CD4-positive, alpha-beta T cell (primary cell): ENCODE measurements at regions not wholly inside any gene's neighbourhood (a gene's known extent, or its start where the extent isn't known, plus 50 kb on each side); places are given as distances from the start of the nearest gene placed in this dataset.
"Not testable (repeated sequence)": the region's sequence is repeated elsewhere in the genome, so short reads cannot be mapped to it uniquely, and the experiment has no call there.

ENCODE experiments used
- ATAC-seq: fragments of 200-7000 bp; cut with Tn5 transposase; one replicate; pipeline ENCODE4 v1.10.0; 2022; ENCODE audit warnings: mild to moderate bottlenecking; ENCODE audit not compliant: poor library complexity
- CTCF ChIA-PET: fragments of 350-600 bp; sonication (Branson Sonifier 250); formaldehyde crosslinking; loops from one replicate; lab custom pipeline; 2021; ENCODE audit warnings: antibody characterized with exemption, inconsistent platforms; lab: Charles Lee
- POLR2A ChIA-PET: fragments of 350-600 bp; sonication (Branson Sonifier 250); formaldehyde crosslinking; loops from one replicate; lab custom pipeline; 2021; ENCODE audit warnings: antibody characterized with exemption, inconsistent platforms; lab: Charles Lee
- DNase-seq, 14 experiments: peaks; one replicate each; pipeline ENCODE4 v3.0.0-alpha.2; 2013 to 2020; ENCODE audit warnings: mixed read lengths in 2 of 14
- H3K27ac ChIP-seq, 2 donors: one replicate each; pipeline versions ENCODE4 v1.5.1 to v1.7.0; 2013; ENCODE audit warnings: low read length in 2 of 2, low read depth in 1 of 2, mild to moderate bottlenecking in 1 of 2
- H3K27me3 ChIP-seq, 2 experiments: 1 replicate in 1 of 2; 2 replicates in 1 of 2; pipeline versions ENCODE4 v1.6.1 to v1.7.0; 2013; ENCODE audit warnings: low read length in 2 of 2, control low read depth in 1 of 2, mild to moderate bottlenecking in 1 of 2, moderate library complexity in 1 of 2; ENCODE audit not compliant: insufficient read depth in 2 of 2, control insufficient read depth in 1 of 2
- H3K36me3 ChIP-seq: one replicate; pipeline ENCODE4 v1.6.1; 2013; ENCODE audit warnings: low read length, control low read depth; ENCODE audit not compliant: insufficient read depth
- H3K4me1 ChIP-seq: one replicate; pipeline ENCODE4 v1.6.1; 2013; ENCODE audit warnings: low read length, control low read depth; ENCODE audit not compliant: insufficient read depth
- H3K4me3 ChIP-seq: one replicate; pipeline ENCODE4 v1.5.1; 2013; ENCODE audit warnings: mild to moderate bottlenecking, low read length, moderate library complexity
- H3K9me3 ChIP-seq, 2 experiments: 1 replicate in 1 of 2; 2 replicates in 1 of 2; pipeline versions ENCODE4 v1.6.1 to v1.7.0; 2013; ENCODE audit warnings: low read length in 2 of 2, mild to moderate bottlenecking in 2 of 2, control low read depth in 1 of 2, moderate library complexity in 1 of 2; ENCODE audit not compliant: control insufficient read depth in 1 of 2, insufficient read depth in 1 of 2
- H3K27ac Mint-ChIP-seq: one replicate; pipeline ENCODE4 v1.8.0; 2020; ENCODE audit warnings: mixed read lengths
- H3K27me3 Mint-ChIP-seq: one replicate; pipeline ENCODE4 v1.8.0; 2021; ENCODE audit warnings: mixed read lengths
- H3K36me3 Mint-ChIP-seq: one replicate; pipeline ENCODE4 v1.8.0; 2021; ENCODE audit warnings: low read depth, mixed read lengths
- H3K4me1 Mint-ChIP-seq: one replicate; pipeline ENCODE4 v1.8.0; 2021; ENCODE audit warnings: low read depth, mixed read lengths
- H3K4me3 Mint-ChIP-seq: one replicate; pipeline ENCODE4 v1.8.0; 2020; ENCODE audit warnings: mild to moderate bottlenecking, mixed read lengths
- H3K9me3 Mint-ChIP-seq: one replicate; pipeline ENCODE4 v1.8.0; 2020; ENCODE audit warnings: mixed read lengths
- intact Hi-C, 2 experiments: fragments of 100-400 bp; cut with DNase I in 1 of 2; cut with micrococcal nuclease in 1 of 2; formaldehyde crosslinking; loops; one replicate each; pipeline versions ENCODE4 v1.15.1 to v1.9.0; 2023 to 2025; cut with DNase I, micrococcal nuclease
- TF ChIP-seq, protein P1 (sequence below): fragments of 200-600 bp; IDR thresholded peaks from one replicate; pipeline ENCODE4 v1.8.0; 2022; ENCODE audit warnings: antibody characterized with exemption, mild to moderate bottlenecking

DNA sequence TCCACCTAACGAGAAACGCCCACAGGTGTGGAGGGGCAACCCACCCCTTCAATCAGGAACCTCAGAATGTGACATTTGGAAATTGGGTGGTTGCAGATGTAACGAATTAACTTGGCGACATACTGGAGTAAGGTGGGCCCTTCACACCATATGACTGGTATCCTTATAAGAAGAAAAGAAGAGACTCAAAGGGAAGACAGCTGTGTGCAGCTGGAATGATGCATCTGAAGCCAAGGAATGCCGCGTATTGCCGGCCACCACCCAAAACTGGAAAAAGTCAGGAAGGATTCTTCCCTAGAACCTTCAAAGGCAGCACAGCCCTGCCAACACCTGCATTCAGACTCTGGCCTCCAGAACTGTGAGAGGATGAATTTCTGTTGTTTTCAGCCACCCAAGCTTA lies 270.0 kb upstream of the FRG2C start:
- H3K27ac Mint-ChIP-seq, H3K4me1 Mint-ChIP-seq, DNase-seq, H3K27me3 ChIP-seq, H3K36me3 Mint-ChIP-seq, H3K4me3 ChIP-seq, intact Hi-C loops, POLR2A ChIA-PET, H3K36me3 ChIP-seq, CTCF ChIA-PET, H3K9me3 Mint-ChIP-seq, H3K4me1 ChIP-seq, H3K4me3 Mint-ChIP-seq, ATAC-seq, H3K27ac ChIP-seq: not testable (repeated sequence)
- peaks cover 18% of the 10 kb centered on the region for H3K27me3 Mint-ChIP-seq
- H3K9me3 ChIP-seq, result peaks cover 0 to 15% of the 10 kb centered on the region in 2 experiments

GRCh38 chr3:75394562-75395360 lies 269.4 kb upstream of the FRG2C start:
- POLR2A ChIA-PET, result not testable (repeated sequence)
- peaks cover 0 to 15% of the 10 kb centered on the region in 2 experiments for H3K9me3 ChIP-seq

GRCh38 chr3:75395580-75396315 lies 268.4 kb upstream of the FRG2C start:
- Mint-ChIP-seq H3K36me3 (no peaks in the 10 kb centered on the region), H3K4me1 (no peaks in the 10 kb centered on the region), H3K27ac (no peak overlapping the region), H3K4me3 (no peak overlapping the region), H3K27me3 (peaks cover 20% of the 10 kb centered on the region), H3K9me3 (no peaks in the 10 kb centered on the region)
- POLR2A ChIA-PET, result no interaction called here
- Histone ChIP-seq H3K27ac (no peak overlapping the region), H3K36me3 (no peaks in the 10 kb centered on the region), H3K27me3 (no peaks in the 10 kb centered on the region), H3K4me1 (no peaks in the 10 kb centered on the region), H3K9me3 (peaks cover 0 to 15% of the 10 kb centered on the region in 2 experiments), H3K4me3 (no peak overlapping the region)
- no peak for ATAC-seq
- no peak for DNase-seq
- intact Hi-C loops, result no loop called here
- CTCF ChIA-PET, result no interaction called here
- TF ChIP-seq, protein P1, sequence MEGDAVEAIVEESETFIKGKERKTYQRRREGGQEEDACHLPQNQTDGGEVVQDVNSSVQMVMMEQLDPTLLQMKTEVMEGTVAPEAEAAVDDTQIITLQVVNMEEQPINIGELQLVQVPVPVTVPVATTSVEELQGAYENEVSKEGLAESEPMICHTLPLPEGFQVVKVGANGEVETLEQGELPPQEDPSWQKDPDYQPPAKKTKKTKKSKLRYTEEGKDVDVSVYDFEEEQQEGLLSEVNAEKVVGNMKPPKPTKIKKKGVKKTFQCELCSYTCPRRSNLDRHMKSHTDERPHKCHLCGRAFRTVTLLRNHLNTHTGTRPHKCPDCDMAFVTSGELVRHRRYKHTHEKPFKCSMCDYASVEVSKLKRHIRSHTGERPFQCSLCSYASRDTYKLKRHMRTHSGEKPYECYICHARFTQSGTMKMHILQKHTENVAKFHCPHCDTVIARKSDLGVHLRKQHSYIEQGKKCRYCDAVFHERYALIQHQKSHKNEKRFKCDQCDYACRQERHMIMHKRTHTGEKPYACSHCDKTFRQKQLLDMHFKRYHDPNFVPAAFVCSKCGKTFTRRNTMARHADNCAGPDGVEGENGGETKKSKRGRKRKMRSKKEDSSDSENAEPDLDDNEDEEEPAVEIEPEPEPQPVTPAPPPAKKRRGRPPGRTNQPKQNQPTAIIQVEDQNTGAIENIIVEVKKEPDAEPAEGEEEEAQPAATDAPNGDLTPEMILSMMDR, result no peak

More at GRCh38 chr3:75394562-75395360, 269.4 kb upstream of the FRG2C start:
- H3K4me3 Mint-ChIP-seq, intact Hi-C loops, H3K4me1 ChIP-seq, H3K36me3 ChIP-seq, H3K9me3 Mint-ChIP-seq, H3K27ac ChIP-seq, H3K4me3 ChIP-seq, DNase-seq, H3K36me3 Mint-ChIP-seq, ATAC-seq, CTCF ChIA-PET, H3K27me3 ChIP-seq, H3K4me1 Mint-ChIP-seq, H3K27ac Mint-ChIP-seq: not testable (repeated sequence)
- peaks cover 20% of the 10 kb centered on the region for H3K27me3 Mint-ChIP-seq

DNA sequence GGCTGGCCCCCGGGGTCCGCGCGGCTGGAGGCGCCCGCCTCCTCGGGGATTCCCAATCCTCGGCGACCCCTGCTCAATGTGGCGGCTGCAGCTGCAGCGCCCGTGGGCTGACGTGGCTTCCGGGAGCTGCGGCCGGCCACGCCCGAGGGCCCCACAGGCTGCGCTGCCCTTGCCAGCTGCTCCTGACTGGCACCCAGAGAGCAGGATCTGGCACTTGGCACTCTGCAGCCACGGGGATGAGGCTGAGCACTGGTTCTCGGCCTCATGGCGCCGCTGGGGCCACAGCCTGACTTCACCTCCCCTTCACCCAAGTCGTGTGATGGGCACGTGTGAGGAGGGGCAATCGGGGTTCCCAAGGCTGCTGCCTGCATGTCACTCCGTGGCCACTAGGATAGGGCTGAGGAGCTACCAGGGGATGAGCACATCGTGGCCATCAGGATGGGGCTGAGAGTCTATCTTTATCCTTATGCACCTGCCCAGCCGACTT lies 267.8 kb upstream of the FRG2C start:
- no peaks in the 10 kb centered on the region for H3K4me1 ChIP-seq
- ChIA-PET POLR2A (no interaction called here), CTCF (no interaction called here)
- no peaks in the 10 kb centered on the region for H3K36me3 ChIP-seq
- no peak overlapping the region for H3K27ac Mint-ChIP-seq
- DNase-seq (no peak), ATAC-seq (no peak)
- H3K4me1 Mint-ChIP-seq, result no peaks in the 10 kb centered on the region
- H3K27me3 Mint-ChIP-seq, result peaks cover 20% of the 10 kb centered on the region
- H3K4me3 ChIP-seq, result no peak overlapping the region
- H3K9me3 Mint-ChIP-seq, result no peaks in the 10 kb centered on the region
- no peak overlapping the region for H3K27ac ChIP-seq
- intact Hi-C loops, result no loop called here
- no peaks in the 10 kb centered on the region for H3K27me3 ChIP-seq
- H3K9me3 ChIP-seq, result peaks cover 0 to 18% of the 10 kb centered on the region in 2 experiments
- no peaks in the 10 kb centered on the region for H3K36me3 Mint-ChIP-seq
- TF ChIP-seq, protein P1, result no peak
- no peak overlapping the region for H3K4me3 Mint-ChIP-seq

DNA sequence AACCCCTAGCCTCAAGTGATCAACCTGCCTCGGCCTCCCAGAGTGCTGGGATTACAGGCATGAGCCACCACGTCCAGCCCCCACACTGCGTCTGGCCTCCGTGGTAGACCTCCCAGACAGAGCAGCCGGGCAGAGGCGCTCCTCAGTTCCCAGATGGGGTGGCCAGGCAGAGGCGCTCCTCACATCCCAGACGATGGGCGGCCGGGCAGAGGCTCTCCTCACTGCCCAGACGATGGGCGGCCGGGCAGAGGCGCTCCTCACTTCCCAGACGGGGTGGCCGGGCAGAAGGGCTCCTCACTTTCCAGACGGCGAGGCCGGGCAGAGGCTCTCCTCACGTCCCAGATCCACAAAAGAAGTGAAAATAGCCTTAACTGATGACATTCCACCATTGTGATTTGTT lies 266.6 kb upstream of the FRG2C start:
- POLR2A ChIA-PET, DNase-seq, ATAC-seq, H3K27me3 ChIP-seq, H3K9me3 Mint-ChIP-seq, CTCF ChIA-PET, H3K4me1 ChIP-seq, H3K4me1 Mint-ChIP-seq, H3K27ac ChIP-seq, H3K36me3 ChIP-seq, H3K4me3 Mint-ChIP-seq, H3K27ac Mint-ChIP-seq, H3K4me3 ChIP-seq, intact Hi-C loops, H3K36me3 Mint-ChIP-seq: not testable (repeated sequence)
- peaks cover 0 to 19% of the 10 kb centered on the region in 2 experiments for H3K9me3 ChIP-seq
- peaks cover 20% of the 10 kb centered on the region for H3K27me3 Mint-ChIP-seq
